SK-N-SH treated with all-trans-retinoic acid at 6 μM for 48 hours (cell line): ENCODE measurements at regions not wholly inside any gene's neighbourhood (a gene's known extent, or its start where the extent isn't known, plus 50 kb on each side); places are given as distances from the start of the nearest gene placed in this dataset.

Experiments
- ARNTL ChIP-seq: fragments of 450-650 bp; formaldehyde crosslinking; IDR thresholded peaks from 2 replicates; pipeline ENCODE4 v1.5.0; 2020; ENCODE audit warnings: low read depth, mild to moderate bottlenecking, moderate library complexity, borderline replicate concordance
- CREB5 ChIP-seq: fragments of 250-450 bp; sonication (Bioruptor Pico); IDR thresholded peaks from 2 replicates; pipeline ENCODE4 v1.5.1; 2020; ENCODE audit warnings: low read depth, mild to moderate bottlenecking, moderate library complexity
- CSRNP3 ChIP-seq: fragments of 250-450 bp; sonication (Bioruptor Pico); IDR thresholded peaks from 2 replicates; pipeline ENCODE4 v1.5.1; 2021; ENCODE audit warnings: mild to moderate bottlenecking, moderate library complexity
- ZC3H10 ChIP-seq: fragments of 250-450 bp; sonication (Bioruptor Pico); IDR thresholded peaks from 2 replicates; pipeline ENCODE4 v1.5.1; 2021; ENCODE audit warnings: mild to moderate bottlenecking, moderate library complexity
- ZNF565 ChIP-seq: fragments of 450-650 bp; formaldehyde crosslinking; conservative IDR thresholded peaks from 2 replicates; pipeline ENCODE4 v1.5.0; 2020; ENCODE audit warnings: low read depth, mild to moderate bottlenecking, moderate library complexity

DNA sequence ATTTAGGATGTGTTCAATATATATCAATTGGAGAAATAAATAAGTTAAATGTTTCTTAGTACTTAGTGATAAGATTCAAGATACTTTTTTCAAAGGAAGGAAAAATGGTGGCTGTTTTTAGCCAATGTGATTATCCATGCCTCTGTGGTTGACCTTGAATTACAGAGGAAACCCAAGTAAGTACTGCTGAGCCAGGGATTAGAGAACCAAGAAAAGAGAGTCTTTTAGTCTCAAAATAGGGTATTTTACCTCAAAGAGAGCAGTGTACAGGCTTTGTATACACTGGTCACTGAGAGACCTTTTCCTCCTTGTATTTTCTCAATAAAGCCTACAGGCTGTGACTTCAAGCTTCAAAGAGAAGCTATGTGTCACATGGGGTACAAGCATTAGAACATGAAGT, 1075.3 kb downstream of the ADGRL3 start:
- TF ChIP-seq ZC3H10 (CRISPR knock-in tag), result no peak
- TF ChIP-seq ARNTL (CRISPR knock-in tag), result no peak
- no peak for TF ChIP-seq CREB5 (CRISPR knock-in tag)
- no peak for TF ChIP-seq ZNF565 (CRISPR knock-in tag)
- TF ChIP-seq CSRNP3 (CRISPR knock-in tag), result no peak
